ENCODE measurements at regions not wholly inside any gene's neighbourhood (a gene's known extent, or its start where the extent isn't known, plus 50 kb on each side); places are given as distances from the start of the nearest gene placed in this dataset.

- TF ChIP-seq EZH2 (IDR thresholded peaks at IDR 0.05; ENCODE audit: borderline replicate concordance, low read depth, low read length, poor library complexity, severe bottlenecking) (no peak), CTCF (conservative IDR thresholded peaks at IDR 0.05; ENCODE audit: low read depth, low read length) (no peak)
Measured at GRCh38 chr4:63526251-63526650, 883.0 kb downstream of the TECRL start.

Data from A673 (cell line).